GM12874 (cell line): ENCODE measurements at regions not wholly inside any gene's neighbourhood (a gene's known extent, or its start where the extent isn't known, plus 50 kb on each side); places are given as distances from the start of the nearest gene placed in this dataset.

Experiments used
- TF ChIP-seq, protein P1 (sequence below): IDR thresholded peaks from 2 replicates; pipeline ENCODE4 v1.5.1; 2011; ENCODE audit warnings: low read depth, mild to moderate bottlenecking, control low read depth, low read length, moderate library complexity; ENCODE audit not compliant: insufficient read depth

DNA sequence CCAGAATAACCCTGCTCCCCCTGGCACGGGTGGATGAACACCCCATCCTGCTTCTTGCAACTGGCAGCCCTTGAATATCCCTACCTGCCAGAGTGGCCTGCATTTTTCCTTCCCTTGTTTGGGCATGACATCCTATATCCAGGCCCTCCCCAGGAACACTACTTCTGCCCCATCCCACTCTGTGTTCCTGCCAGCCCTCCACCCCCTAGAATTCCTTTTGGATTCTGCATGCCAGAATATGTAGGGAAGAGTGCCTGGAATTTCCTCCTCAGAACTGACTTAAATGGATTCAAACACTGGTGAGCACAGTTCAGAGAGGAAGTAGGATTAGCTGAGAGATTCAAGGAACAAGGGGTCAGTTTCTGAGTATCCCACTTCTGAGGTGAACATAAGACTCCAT lies 123.5 kb upstream of the PELI1 start:
- TF ChIP-seq, protein P1, sequence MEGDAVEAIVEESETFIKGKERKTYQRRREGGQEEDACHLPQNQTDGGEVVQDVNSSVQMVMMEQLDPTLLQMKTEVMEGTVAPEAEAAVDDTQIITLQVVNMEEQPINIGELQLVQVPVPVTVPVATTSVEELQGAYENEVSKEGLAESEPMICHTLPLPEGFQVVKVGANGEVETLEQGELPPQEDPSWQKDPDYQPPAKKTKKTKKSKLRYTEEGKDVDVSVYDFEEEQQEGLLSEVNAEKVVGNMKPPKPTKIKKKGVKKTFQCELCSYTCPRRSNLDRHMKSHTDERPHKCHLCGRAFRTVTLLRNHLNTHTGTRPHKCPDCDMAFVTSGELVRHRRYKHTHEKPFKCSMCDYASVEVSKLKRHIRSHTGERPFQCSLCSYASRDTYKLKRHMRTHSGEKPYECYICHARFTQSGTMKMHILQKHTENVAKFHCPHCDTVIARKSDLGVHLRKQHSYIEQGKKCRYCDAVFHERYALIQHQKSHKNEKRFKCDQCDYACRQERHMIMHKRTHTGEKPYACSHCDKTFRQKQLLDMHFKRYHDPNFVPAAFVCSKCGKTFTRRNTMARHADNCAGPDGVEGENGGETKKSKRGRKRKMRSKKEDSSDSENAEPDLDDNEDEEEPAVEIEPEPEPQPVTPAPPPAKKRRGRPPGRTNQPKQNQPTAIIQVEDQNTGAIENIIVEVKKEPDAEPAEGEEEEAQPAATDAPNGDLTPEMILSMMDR, result no peak

DNA sequence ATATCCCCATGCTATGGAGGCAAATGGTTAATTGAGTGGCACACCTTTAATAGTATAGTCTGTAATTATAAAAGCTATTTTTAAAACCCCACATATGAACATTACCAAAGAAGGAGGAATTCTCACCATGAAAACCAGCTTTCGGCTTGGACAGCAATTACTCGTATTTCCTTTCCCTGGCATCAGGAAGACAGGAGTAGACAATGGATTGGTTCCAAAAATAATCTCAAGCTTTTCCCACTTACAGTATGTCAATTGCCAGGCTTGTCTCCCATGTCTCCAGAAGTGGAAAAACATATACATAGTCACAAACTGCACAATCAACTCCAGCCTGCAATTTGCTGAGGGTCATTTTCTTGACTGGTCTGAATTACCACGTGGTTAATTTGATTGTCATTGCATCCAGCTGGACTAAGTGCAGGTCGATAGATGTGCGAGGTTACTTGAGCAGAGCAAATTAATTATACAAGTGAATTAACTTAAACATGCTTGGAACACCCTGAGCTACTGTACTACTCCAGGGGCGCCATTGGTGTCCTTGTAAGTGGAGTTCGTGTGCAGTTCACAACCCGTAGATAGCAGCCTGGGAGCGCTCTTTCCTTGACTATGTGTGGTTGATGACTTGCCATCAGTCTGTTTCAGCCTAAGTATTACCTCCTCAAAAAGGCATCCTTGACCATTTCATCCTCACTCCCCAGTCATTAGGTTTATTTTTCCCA lies 124.3 kb upstream of the PELI1 start:
- TF ChIP-seq, protein P1, result no peak

DNA sequence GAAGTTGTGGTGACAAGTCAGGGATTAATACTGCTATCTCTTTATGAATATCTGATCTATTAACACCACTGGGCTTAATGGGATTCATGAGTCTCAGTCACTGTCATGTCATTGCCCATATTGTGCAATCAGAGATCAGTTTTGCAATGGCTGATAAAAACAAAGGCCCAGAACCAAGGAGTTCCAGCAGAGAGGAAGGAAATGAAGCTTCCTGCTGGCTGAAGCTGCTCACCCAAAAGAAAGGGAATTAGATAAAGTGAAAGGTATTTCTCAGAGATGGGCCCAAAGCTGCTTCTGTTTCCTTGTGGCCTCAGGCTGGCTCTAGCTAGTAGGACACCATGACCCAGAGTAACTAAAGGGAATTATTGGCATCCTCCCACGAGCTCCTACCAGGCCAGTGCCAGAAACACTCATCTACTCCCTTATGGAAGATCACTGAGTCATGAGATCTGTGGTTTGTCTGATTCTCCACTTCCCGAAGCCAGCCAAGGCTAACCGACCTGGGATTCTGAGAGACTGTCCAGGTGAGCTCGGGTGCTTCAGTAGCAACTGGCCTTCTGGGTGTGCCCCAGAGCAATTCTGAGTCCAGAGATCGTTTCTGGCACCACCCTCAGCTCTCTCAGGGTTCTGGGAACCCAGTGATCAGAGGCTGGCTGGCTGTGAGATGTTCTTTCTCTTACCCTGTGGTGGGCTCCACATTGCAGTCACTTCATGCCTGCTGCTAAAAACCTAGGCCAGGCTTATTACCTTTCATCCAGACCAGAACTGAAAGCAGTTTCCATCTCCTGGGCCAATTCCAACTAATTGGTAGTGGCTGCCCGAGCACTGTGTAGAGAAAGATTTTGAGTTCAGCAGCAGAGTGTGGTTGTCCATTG lies 129.5 kb upstream of the PELI1 start:
- TF ChIP-seq, protein P1, result no peak

DNA sequence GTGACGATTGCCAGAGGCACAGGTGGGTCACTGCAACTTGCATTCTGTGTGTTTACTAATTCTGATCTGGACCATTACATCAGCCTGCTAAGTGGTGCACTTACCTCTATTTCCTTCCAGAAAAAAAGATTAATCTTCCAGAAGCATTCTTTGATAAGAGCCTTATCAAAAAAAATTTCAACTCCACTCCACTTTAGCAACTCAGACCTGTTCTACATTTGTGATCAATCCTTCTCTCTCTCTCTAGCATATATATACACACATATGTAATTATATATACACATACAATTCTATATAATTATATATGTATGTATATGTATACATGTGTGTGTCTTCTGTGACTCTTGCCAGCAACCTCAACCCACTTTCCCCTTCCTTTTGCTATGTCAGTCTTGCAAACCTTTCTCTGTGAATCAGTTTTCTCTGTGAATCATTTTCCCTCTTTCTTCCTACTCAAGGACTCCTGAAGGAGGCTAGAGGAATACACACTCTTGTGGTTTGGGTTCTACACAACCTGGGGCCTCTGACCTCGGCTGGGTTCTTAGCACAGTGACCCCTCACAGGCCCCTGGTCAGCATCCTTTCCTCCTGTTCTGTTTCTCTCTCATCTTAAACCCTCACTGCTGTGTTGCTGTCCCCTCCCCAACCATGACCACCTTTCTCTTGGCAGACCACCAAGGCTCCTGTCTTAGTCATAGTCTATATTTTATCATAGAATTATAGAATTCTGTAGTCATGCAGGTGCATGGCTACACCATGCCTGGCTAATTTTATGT lies 130.4 kb upstream of the PELI1 start:
- TF ChIP-seq, protein P1, result no peak

DNA sequence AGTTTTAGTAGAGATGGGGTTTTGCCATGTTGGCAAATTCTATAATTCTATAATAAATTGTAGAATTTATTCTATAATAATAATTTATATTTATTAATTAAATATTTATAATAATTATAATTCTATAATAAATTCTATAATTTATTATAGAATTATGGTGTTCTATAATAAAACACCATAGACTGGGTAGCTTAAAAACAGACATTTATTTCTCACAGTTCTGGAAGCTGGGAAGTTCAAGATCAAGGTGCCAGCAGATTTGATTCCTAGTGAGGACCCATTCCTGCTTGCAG lies 130.9 kb upstream of the PELI1 start:
- TF ChIP-seq, protein P1, result no peak

DNA sequence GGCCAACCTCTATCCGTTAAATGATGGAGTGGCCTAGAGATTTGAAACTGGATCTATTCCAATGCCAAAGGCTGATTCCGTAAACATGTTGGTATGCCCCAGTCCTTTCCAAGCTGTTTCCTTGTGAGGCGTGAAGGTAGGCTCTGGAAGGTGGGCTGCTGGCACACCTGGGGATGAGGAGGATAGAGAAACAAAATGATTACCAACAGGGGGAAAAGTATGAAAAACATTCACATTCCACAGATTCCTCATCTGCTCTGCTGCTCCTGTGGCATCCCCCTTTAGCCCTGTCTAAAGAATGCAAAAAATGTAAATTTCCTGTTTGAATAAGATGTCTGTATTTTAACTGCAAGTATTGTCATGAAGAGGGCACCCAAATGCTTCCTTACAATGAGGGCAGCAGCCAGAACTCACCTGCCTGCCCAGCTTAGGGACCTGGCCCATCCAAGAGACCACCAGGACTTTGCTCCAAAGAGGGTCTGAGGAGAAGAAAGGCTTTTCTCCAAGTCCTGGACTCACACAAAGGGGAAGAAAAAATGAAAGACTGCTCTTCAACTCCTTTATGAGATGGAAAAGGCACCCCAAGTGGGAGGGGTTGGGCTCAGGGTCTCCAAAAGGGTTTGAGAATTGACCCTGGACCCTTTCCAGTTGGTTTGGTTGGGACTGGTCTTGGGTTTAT lies 132.3 kb upstream of the PELI1 start:
- TF ChIP-seq, protein P1, result no peak
